WTC11 (cell line): ENCODE measurements at regions not wholly inside any gene's neighbourhood (a gene's known extent, or its start where the extent isn't known, plus 50 kb on each side); places are given as distances from the start of the nearest gene placed in this dataset.

Experiments
- ATAC-seq: fragments of 200-7000 bp; cut with Tn5 transposase; 2 replicates; pipeline ENCODE4 v1.10.0; 2021; ENCODE audit warnings: mild to moderate bottlenecking, moderate library complexity
- CTCF ChIA-PET: fragments of 300-600 bp; sonication (Branson Sonifier 250); formaldehyde crosslinking; loops from one replicate; lab custom pipeline; 2021; ENCODE audit warnings: antibody characterized with exemption; lab: Charles Lee
- POLR2A ChIA-PET: fragments of 350-600 bp; sonication (Branson Sonifier 250); formaldehyde crosslinking; loops from one replicate; lab custom pipeline; 2021; ENCODE audit warnings: antibody characterized with exemption; lab: Charles Lee
- DNase-seq: peaks from one replicate; pipeline ENCODE4 v3.0.0; 2021; ENCODE audit warnings: low spot score
- H3K27ac Mint-ChIP-seq: 2 replicates; pipeline ENCODE4 v1.8.0; 2021; ENCODE audit warnings: mixed read lengths
- H3K27me3 Mint-ChIP-seq: 2 replicates; pipeline ENCODE4 v1.8.0; 2021; ENCODE audit warnings: low read depth, mild to moderate bottlenecking, moderate library complexity, mixed read lengths
- H3K36me3 Mint-ChIP-seq: 2 replicates; pipeline ENCODE4 v1.8.0; 2021; ENCODE audit warnings: mixed read lengths
- H3K4me1 Mint-ChIP-seq: 2 replicates; pipeline ENCODE4 v1.8.0; 2022; ENCODE audit warnings: mixed read lengths
- H3K4me3 Mint-ChIP-seq: 2 replicates; pipeline ENCODE4 v1.8.0; 2021; ENCODE audit warnings: mild to moderate bottlenecking, moderate library complexity, mixed read lengths
- H3K9me3 Mint-ChIP-seq: 2 replicates; pipeline ENCODE4 v1.8.0; 2021; ENCODE audit warnings: mixed read lengths
- CREB1 ChIP-seq: sonication (generic); formaldehyde crosslinking; IDR thresholded peaks from 2 replicates; pipeline ENCODE4 v1.8.0; 2023; ENCODE audit warnings: mild to moderate bottlenecking, missing genetic modification reagents
- GABPB1 ChIP-seq: sonication (generic); formaldehyde crosslinking; IDR thresholded peaks from 2 replicates; pipeline ENCODE4 v1.8.1; 2023; ENCODE audit warnings: mild to moderate bottlenecking, missing genetic modification reagents
- HMGA2 ChIP-seq: fragments of 250-450 bp; sonication (Bioruptor Pico); IDR thresholded peaks from 2 replicates; pipeline ENCODE4 v1.4.0; 2021; ENCODE audit warnings: mild to moderate bottlenecking, moderate library complexity
- IRF2 ChIP-seq: sonication (generic); formaldehyde crosslinking; IDR thresholded peaks from 2 replicates; pipeline ENCODE4 v1.8.0; 2022; ENCODE audit warnings: low read depth, missing genetic modification reagents, borderline replicate concordance
- KAT7 ChIP-seq: sonication (generic); formaldehyde crosslinking; IDR thresholded peaks from 2 replicates; pipeline ENCODE4 v1.8.1; 2023; ENCODE audit warnings: missing genetic modification reagents, mild to moderate bottlenecking, borderline replicate concordance
- MYBL2 ChIP-seq: sonication (generic); formaldehyde crosslinking; IDR thresholded peaks from 2 replicates; pipeline ENCODE4 v1.8.1; 2023; ENCODE audit warnings: mild to moderate bottlenecking, moderate library complexity, missing genetic modification reagents
- NR3C1 ChIP-seq: sonication (generic); formaldehyde crosslinking; conservative IDR thresholded peaks from 2 replicates; pipeline ENCODE4 v1.8.1; 2023; ENCODE audit warnings: low read depth, mild to moderate bottlenecking, missing genetic modification reagents
- OVOL2 ChIP-seq: fragments of 250-450 bp; sonication (Bioruptor Pico); IDR thresholded peaks from 2 replicates; pipeline ENCODE4 v1.9.0; 2021; ENCODE audit warnings: mild to moderate bottlenecking, borderline replicate concordance
- PRRX2 ChIP-seq: fragments of 250-450 bp; sonication (Bioruptor Pico); IDR thresholded peaks from 2 replicates; pipeline ENCODE4 v1.8.0; 2021; ENCODE audit warnings: mild to moderate bottlenecking
- SMAD4 ChIP-seq: sonication (generic); formaldehyde crosslinking; IDR thresholded peaks from 2 replicates; pipeline ENCODE4 v1.8.0; 2022; ENCODE audit warnings: mild to moderate bottlenecking, missing genetic modification reagents
- TEAD4 ChIP-seq: sonication (generic); formaldehyde crosslinking; IDR thresholded peaks from 2 replicates; pipeline ENCODE4 v1.8.0; 2022; ENCODE audit warnings: mild to moderate bottlenecking, missing genetic modification reagents
- TP53 ChIP-seq: sonication (generic); formaldehyde crosslinking; IDR thresholded peaks from 2 replicates; pipeline ENCODE4 v1.8.1; 2023; ENCODE audit warnings: mild to moderate bottlenecking, missing genetic modification reagents
- ZNF219 ChIP-seq: sonication (generic); formaldehyde crosslinking; IDR thresholded peaks from 2 replicates; pipeline ENCODE4 v1.8.0; 2023; ENCODE audit warnings: missing genetic modification reagents, mild to moderate bottlenecking, borderline replicate concordance
- ZNF317 ChIP-seq: sonication (generic); formaldehyde crosslinking; IDR thresholded peaks from 2 replicates; pipeline ENCODE4 v1.8.1; 2023; ENCODE audit warnings: low read depth, mild to moderate bottlenecking, moderate library complexity, missing genetic modification reagents, borderline replicate concordance
- ZNF423 ChIP-seq: fragments of 250-450 bp; sonication (Bioruptor Pico); IDR thresholded peaks from 2 replicates; pipeline ENCODE4 v2.1.2; 2022; ENCODE audit warnings: mild to moderate bottlenecking, moderate library complexity
- TF ChIP-seq, protein P1 (sequence below): sonication (generic); formaldehyde crosslinking; conservative IDR thresholded peaks from 2 replicates; pipeline ENCODE4 v1.8.1; 2022; ENCODE audit warnings: mild to moderate bottlenecking, missing genetic modification reagents
- TF ChIP-seq, protein P2 (sequence below): fragments of 250-450 bp; sonication (Bioruptor Pico); IDR thresholded peaks from 2 replicates; pipeline ENCODE4 v1.9.0; 2021; ENCODE audit warnings: mild to moderate bottlenecking
- TF ChIP-seq, protein P3 (sequence below): sonication (generic); formaldehyde crosslinking; IDR thresholded peaks from 2 replicates; pipeline ENCODE4 v1.8.1; 2023; ENCODE audit warnings: mild to moderate bottlenecking, missing genetic modification reagents, moderate library complexity
- TF ChIP-seq, protein P4 (sequence below): fragments of 250-450 bp; sonication (Bioruptor Pico); conservative IDR thresholded peaks from 2 replicates; pipeline ENCODE4 v1.9.0; 2021; ENCODE audit warnings: mild to moderate bottlenecking
- TF ChIP-seq, protein P5 (sequence below): sonication (generic); formaldehyde crosslinking; IDR thresholded peaks from 2 replicates; pipeline ENCODE4 v1.8.0; 2023; ENCODE audit warnings: mild to moderate bottlenecking, missing genetic modification reagents
- TF ChIP-seq, protein P6 (sequence below): sonication (generic); formaldehyde crosslinking; IDR thresholded peaks from 2 replicates; pipeline ENCODE4 v1.8.1; 2022; ENCODE audit warnings: low read depth, mild to moderate bottlenecking, moderate library complexity, missing genetic modification reagents, borderline replicate concordance
- TF ChIP-seq, protein P7 (sequence below): sonication (generic); formaldehyde crosslinking; IDR thresholded peaks from 2 replicates; pipeline ENCODE4 v1.8.0; 2023; ENCODE audit warnings: missing genetic modification reagents, mild to moderate bottlenecking, borderline replicate concordance
- TF ChIP-seq, protein P8 (sequence below): fragments of 200-600 bp; IDR thresholded peaks from 2 replicates; pipeline ENCODE4 v1.8.0; 2022; ENCODE audit warnings: antibody characterized with exemption

DNA sequence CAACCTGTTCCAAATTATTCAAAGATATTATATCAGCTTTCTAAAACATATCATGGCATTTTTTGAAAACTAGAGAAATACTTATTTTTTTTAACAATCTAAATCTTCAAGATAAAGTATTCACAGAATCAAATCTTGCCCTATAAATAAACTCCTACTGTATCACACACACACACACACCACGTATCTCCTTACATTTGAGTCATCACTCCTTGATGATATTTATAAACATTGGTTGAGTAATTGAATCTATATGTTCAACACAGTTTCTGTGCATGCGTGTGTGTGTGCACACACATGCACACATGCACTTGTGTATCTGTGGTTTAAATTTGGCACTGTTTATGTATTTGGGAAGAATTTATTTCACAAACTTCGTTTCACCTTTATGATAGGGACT is 1716.4 kb downstream of the EFNA5 start:
- no peaks in the 10 kb centered on the region for H3K27me3 Mint-ChIP-seq
- peaks cover 5% of the 10 kb centered on the region; the same call in 1 of the 2 replicates for H3K4me1 Mint-ChIP-seq
- ChIA-PET POLR2A (interaction anchor here (0.6 kb wide), 1 partner anchor 247 kb away, joined by 5 read pairs; no protein-coding TSS in a partner anchor), CTCF (no interaction called here)
- DNase-seq (no peak), ATAC-seq (no peak)
- H3K9me3 Mint-ChIP-seq = no peaks in the 10 kb centered on the region
- H3K36me3 Mint-ChIP-seq = no peaks in the 10 kb centered on the region
- TF ChIP-seq, protein P1, sequence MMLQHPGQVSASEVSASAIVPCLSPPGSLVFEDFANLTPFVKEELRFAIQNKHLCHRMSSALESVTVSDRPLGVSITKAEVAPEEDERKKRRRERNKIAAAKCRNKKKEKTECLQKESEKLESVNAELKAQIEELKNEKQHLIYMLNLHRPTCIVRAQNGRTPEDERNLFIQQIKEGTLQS (CRISPR knock-in tag) = no peak
- TF ChIP-seq CREB1 (CRISPR knock-in tag) = no peak
- no peak for TF ChIP-seq ZNF219
- no peak for TF ChIP-seq NR3C1 (CRISPR knock-in tag)
- TF ChIP-seq, protein P2, sequence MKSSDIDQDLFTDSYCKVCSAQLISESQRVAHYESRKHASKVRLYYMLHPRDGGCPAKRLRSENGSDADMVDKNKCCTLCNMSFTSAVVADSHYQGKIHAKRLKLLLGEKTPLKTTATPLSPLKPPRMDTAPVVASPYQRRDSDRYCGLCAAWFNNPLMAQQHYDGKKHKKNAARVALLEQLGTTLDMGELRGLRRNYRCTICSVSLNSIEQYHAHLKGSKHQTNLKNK = no peak
- no peak for TF ChIP-seq IRF2
- TF ChIP-seq GABPB1 (CRISPR knock-in tag) = no peak
- TF ChIP-seq HMGA2 (CRISPR knock-in tag) = no peak
- TF ChIP-seq, protein P3, sequence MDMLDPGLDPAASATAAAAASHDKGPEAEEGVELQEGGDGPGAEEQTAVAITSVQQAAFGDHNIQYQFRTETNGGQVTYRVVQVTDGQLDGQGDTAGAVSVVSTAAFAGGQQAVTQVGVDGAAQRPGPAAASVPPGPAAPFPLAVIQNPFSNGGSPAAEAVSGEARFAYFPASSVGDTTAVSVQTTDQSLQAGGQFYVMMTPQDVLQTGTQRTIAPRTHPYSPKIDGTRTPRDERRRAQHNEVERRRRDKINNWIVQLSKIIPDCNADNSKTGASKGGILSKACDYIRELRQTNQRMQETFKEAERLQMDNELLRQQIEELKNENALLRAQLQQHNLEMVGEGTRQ (CRISPR knock-in tag) = no peak
- no peak for TF ChIP-seq TP53 (CRISPR knock-in tag)
- no peak for TF ChIP-seq TEAD4
- no peak for TF ChIP-seq OVOL2 (CRISPR knock-in tag)
- TF ChIP-seq, protein P4, sequence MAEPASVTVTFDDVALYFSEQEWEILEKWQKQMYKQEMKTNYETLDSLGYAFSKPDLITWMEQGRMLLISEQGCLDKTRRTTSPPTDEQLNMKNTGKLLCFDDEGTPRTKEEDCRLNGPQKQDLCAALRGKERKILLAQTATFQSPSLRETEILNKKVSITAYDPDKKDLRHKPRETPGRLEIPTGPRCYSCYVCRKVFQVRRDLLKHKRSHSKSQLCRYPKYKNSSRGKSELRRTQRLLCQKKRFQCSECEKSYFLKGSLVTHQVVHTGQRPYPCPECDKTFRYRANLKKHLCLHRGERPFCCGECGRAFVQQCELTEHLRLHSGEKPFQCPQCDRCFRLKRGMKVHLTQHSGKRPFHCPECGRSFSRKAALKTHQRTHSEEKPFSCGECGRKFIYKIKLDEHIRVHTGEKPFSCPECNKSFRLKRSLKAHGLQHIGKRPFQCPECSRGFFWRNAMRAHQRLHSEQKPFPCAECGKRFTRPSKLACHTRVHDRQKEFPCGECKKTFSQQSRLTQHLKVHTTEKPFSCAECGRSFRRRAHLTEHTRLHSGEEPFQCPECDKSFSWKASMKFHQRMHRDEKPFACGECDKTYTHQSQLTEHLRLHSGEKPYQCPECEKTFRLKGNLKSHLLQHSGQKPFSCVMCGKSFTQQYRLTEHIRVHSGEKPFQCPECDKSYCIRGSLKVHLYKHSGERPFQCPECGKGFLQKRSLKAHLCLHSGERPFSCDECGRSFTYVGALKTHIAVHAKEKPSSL (CRISPR knock-in tag) = no peak
- TF ChIP-seq, protein P5, sequence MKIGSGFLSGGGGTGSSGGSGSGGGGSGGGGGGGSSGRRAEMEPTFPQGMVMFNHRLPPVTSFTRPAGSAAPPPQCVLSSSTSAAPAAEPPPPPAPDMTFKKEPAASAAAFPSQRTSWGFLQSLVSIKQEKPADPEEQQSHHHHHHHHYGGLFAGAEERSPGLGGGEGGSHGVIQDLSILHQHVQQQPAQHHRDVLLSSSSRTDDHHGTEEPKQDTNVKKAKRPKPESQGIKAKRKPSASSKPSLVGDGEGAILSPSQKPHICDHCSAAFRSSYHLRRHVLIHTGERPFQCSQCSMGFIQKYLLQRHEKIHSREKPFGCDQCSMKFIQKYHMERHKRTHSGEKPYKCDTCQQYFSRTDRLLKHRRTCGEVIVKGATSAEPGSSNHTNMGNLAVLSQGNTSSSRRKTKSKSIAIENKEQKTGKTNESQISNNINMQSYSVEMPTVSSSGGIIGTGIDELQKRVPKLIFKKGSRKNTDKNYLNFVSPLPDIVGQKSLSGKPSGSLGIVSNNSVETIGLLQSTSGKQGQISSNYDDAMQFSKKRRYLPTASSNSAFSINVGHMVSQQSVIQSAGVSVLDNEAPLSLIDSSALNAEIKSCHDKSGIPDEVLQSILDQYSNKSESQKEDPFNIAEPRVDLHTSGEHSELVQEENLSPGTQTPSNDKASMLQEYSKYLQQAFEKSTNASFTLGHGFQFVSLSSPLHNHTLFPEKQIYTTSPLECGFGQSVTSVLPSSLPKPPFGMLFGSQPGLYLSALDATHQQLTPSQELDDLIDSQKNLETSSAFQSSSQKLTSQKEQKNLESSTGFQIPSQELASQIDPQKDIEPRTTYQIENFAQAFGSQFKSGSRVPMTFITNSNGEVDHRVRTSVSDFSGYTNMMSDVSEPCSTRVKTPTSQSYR (CRISPR knock-in tag) = no peak
- TF ChIP-seq, protein P6, sequence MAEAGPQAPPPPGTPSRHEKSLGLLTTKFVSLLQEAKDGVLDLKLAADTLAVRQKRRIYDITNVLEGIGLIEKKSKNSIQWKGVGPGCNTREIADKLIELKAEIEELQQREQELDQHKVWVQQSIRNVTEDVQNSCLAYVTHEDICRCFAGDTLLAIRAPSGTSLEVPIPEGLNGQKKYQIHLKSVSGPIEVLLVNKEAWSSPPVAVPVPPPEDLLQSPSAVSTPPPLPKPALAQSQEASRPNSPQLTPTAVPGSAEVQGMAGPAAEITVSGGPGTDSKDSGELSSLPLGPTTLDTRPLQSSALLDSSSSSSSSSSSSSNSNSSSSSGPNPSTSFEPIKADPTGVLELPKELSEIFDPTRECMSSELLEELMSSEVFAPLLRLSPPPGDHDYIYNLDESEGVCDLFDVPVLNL (CRISPR knock-in tag) = no peak
- TF ChIP-seq SMAD4 = no peak
- no peak overlapping the region for H3K27ac Mint-ChIP-seq
- H3K4me3 Mint-ChIP-seq = no peak overlapping the region

DNA sequence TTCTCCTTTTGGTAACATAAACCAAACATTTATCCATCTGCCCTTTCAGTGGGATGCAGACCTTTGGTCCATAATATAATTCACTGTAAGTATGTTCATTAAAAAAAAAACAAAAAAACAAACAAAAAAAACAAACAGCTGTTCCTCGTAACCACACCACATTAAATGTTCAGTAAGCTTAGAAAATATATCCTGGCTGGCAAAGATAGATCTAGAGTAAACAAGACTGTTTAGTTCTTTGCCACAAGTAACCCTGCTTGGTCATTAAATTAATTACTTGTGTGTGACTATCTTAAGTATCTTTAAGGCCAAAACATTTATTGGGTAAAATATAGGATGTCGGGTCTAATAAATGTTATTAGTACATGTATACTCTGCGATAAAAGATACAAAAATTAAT is 1717.1 kb downstream of the EFNA5 start:
- Mint-ChIP-seq H3K9me3 (no peaks in the 10 kb centered on the region), H3K27me3 (no peaks in the 10 kb centered on the region), H3K4me1 (peaks cover 5% of the 10 kb centered on the region; the same call in 1 of the 2 replicates), H3K36me3 (no peaks in the 10 kb centered on the region), H3K27ac (no peak overlapping the region), H3K4me3 (no peak overlapping the region)
- ATAC-seq (no peak), DNase-seq (no peak)
- CTCF ChIA-PET = no interaction called here
- POLR2A ChIA-PET = no interaction called here
- TF ChIP-seq PRRX2 (CRISPR knock-in tag) = no peak
- no peak for TF ChIP-seq CREB1 (CRISPR knock-in tag)
- TF ChIP-seq, protein P7, sequence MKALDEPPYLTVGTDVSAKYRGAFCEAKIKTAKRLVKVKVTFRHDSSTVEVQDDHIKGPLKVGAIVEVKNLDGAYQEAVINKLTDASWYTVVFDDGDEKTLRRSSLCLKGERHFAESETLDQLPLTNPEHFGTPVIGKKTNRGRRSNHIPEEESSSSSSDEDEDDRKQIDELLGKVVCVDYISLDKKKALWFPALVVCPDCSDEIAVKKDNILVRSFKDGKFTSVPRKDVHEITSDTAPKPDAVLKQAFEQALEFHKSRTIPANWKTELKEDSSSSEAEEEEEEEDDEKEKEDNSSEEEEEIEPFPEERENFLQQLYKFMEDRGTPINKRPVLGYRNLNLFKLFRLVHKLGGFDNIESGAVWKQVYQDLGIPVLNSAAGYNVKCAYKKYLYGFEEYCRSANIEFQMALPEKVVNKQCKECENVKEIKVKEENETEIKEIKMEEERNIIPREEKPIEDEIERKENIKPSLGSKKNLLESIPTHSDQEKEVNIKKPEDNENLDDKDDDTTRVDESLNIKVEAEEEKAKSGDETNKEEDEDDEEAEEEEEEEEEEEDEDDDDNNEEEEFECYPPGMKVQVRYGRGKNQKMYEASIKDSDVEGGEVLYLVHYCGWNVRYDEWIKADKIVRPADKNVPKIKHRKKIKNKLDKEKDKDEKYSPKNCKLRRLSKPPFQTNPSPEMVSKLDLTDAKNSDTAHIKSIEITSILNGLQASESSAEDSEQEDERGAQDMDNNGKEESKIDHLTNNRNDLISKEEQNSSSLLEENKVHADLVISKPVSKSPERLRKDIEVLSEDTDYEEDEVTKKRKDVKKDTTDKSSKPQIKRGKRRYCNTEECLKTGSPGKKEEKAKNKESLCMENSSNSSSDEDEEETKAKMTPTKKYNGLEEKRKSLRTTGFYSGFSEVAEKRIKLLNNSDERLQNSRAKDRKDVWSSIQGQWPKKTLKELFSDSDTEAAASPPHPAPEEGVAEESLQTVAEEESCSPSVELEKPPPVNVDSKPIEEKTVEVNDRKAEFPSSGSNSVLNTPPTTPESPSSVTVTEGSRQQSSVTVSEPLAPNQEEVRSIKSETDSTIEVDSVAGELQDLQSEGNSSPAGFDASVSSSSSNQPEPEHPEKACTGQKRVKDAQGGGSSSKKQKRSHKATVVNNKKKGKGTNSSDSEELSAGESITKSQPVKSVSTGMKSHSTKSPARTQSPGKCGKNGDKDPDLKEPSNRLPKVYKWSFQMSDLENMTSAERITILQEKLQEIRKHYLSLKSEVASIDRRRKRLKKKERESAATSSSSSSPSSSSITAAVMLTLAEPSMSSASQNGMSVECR (CRISPR knock-in tag) = no peak
- no peak for TF ChIP-seq ZNF317
- no peak for TF ChIP-seq IRF2
- TF ChIP-seq, protein P8, sequence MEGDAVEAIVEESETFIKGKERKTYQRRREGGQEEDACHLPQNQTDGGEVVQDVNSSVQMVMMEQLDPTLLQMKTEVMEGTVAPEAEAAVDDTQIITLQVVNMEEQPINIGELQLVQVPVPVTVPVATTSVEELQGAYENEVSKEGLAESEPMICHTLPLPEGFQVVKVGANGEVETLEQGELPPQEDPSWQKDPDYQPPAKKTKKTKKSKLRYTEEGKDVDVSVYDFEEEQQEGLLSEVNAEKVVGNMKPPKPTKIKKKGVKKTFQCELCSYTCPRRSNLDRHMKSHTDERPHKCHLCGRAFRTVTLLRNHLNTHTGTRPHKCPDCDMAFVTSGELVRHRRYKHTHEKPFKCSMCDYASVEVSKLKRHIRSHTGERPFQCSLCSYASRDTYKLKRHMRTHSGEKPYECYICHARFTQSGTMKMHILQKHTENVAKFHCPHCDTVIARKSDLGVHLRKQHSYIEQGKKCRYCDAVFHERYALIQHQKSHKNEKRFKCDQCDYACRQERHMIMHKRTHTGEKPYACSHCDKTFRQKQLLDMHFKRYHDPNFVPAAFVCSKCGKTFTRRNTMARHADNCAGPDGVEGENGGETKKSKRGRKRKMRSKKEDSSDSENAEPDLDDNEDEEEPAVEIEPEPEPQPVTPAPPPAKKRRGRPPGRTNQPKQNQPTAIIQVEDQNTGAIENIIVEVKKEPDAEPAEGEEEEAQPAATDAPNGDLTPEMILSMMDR = no peak
- TF ChIP-seq ZNF423 (CRISPR knock-in tag) = no peak
- no peak for TF ChIP-seq MYBL2 (CRISPR knock-in tag)
- no peak for TF ChIP-seq KAT7 (CRISPR knock-in tag)
